SK-N-SH treated with all-trans-retinoic acid at 6 μM for 48 hours (cell line): ENCODE measurements at regions not wholly inside any gene's neighbourhood (a gene's known extent, or its start where the extent isn't known, plus 50 kb on each side); places are given as distances from the start of the nearest gene placed in this dataset.
"Not testable (repeated sequence)": the region's sequence is repeated elsewhere in the genome, so short reads cannot be mapped to it uniquely, and the experiment has no call there.

Experiments used
- ARNTL ChIP-seq: fragments of 450-650 bp; formaldehyde crosslinking; IDR thresholded peaks from 2 replicates; pipeline ENCODE4 v1.5.0; 2020; ENCODE audit warnings: low read depth, mild to moderate bottlenecking, moderate library complexity, borderline replicate concordance
- BACH2 ChIP-seq: fragments of 250-450 bp; sonication (Bioruptor Pico); IDR thresholded peaks from 2 replicates; pipeline ENCODE4 v1.9.0; 2021; ENCODE audit warnings: mild to moderate bottlenecking, borderline replicate concordance
- CREB5 ChIP-seq: fragments of 250-450 bp; sonication (Bioruptor Pico); IDR thresholded peaks from 2 replicates; pipeline ENCODE4 v1.5.1; 2020; ENCODE audit warnings: low read depth, mild to moderate bottlenecking, moderate library complexity
- GLIS3 ChIP-seq: fragments of 250-450 bp; sonication (Bioruptor Pico); IDR thresholded peaks from 2 replicates; pipeline ENCODE4 v1.5.0; 2020; ENCODE audit warnings: mild to moderate bottlenecking, moderate library complexity
- PATZ1 ChIP-seq: fragments of 250-450 bp; sonication (Bioruptor Pico); IDR thresholded peaks from 2 replicates; pipeline ENCODE4 v1.8.0; 2020; ENCODE audit warnings: mild to moderate bottlenecking, moderate library complexity, borderline replicate concordance
- RARB ChIP-seq: fragments of 250-450 bp; sonication (Bioruptor Pico); IDR thresholded peaks from 2 replicates; pipeline ENCODE4 v1.8.0; 2021; ENCODE audit warnings: mild to moderate bottlenecking, moderate library complexity
- SNAI2 ChIP-seq: fragments of 250-450 bp; sonication (Bioruptor Pico); IDR thresholded peaks from 2 replicates; pipeline ENCODE4 v1.5.0; 2020; ENCODE audit warnings: mild to moderate bottlenecking, moderate library complexity
- TCF4 ChIP-seq: fragments of 250-450 bp; sonication (Bioruptor Pico); IDR thresholded peaks from 2 replicates; pipeline ENCODE4 v1.8.0; 2021; ENCODE audit warnings: mild to moderate bottlenecking, moderate library complexity, borderline replicate concordance
- ZC3H10 ChIP-seq: fragments of 250-450 bp; sonication (Bioruptor Pico); IDR thresholded peaks from 2 replicates; pipeline ENCODE4 v1.5.1; 2021; ENCODE audit warnings: mild to moderate bottlenecking, moderate library complexity
- ZFP3 ChIP-seq: fragments of 250-450 bp; sonication (Bioruptor Pico); IDR thresholded peaks from 2 replicates; pipeline ENCODE4 v1.5.0; 2020; ENCODE audit warnings: mild to moderate bottlenecking, moderate library complexity
- ZNF565 ChIP-seq: fragments of 450-650 bp; formaldehyde crosslinking; conservative IDR thresholded peaks from 2 replicates; pipeline ENCODE4 v1.5.0; 2020; ENCODE audit warnings: low read depth, mild to moderate bottlenecking, moderate library complexity
- ZNF8 ChIP-seq: fragments of 450-650 bp; formaldehyde crosslinking; IDR thresholded peaks from 2 replicates; pipeline ENCODE4 v1.5.0; 2020; ENCODE audit warnings: mild to moderate bottlenecking, moderate library complexity

GRCh38 chr4:79559398-79559797, 151.4 kb upstream of the GK2 start:
- TF ChIP-seq BACH2; PATZ1 (CRISPR knock-in tag); ZC3H10 (CRISPR knock-in tag); RARB; GLIS3 (CRISPR knock-in tag); CREB5 (CRISPR knock-in tag); ZNF8 (CRISPR knock-in tag); ARNTL (CRISPR knock-in tag); SNAI2 (CRISPR knock-in tag); ZNF565 (CRISPR knock-in tag); TCF4; ZFP3 (CRISPR knock-in tag): not testable (repeated sequence)
